Inflammatory macrophage treated with lipopolysaccharide for 4 hours (primary cell): ENCODE measurements at regions not wholly inside any gene's neighbourhood (a gene's known extent, or its start where the extent isn't known, plus 50 kb on each side); places are given as distances from the start of the nearest gene placed in this dataset.

Experiments
- DNase-seq: peaks from one replicate; pipeline ENCODE4 v3.0.0-alpha.2; 2020

GRCh38 chr2:15828576-15828975 lies 111.8 kb upstream of the MYCN start:
- DNase-seq, result no peak

GRCh38 chr2:15829091-15829801 lies 111.1 kb upstream of the MYCN start:
- no peak for DNase-seq

GRCh38 chr2:15829985-15830384 lies 110.4 kb upstream of the MYCN start:
- DNase-seq, result no peak

- DNase-seq, result no peak
Observed at GRCh38 chr2:15830937-15831549, 109.3 kb upstream of the MYCN start.

- DNase-seq, result no peak
Observed at GRCh38 chr2:15832030-15832709, 108.2 kb upstream of the MYCN start.

- no peak for DNase-seq
Observed at GRCh38 chr2:15832849-15833680, 107.3 kb upstream of the MYCN start.

- no peak for DNase-seq
Observed at GRCh38 chr2:15833731-15834130, 106.6 kb upstream of the MYCN start.

- DNase-seq, result no peak
Observed at GRCh38 chr2:15834381-15835031, 105.8 kb upstream of the MYCN start.

GRCh38 chr2:15835991-15836688 lies 104.2 kb upstream of the MYCN start:
- DNase-seq, result no peak

GRCh38 chr2:15836689-15837610 lies 103.4 kb upstream of the MYCN start:
- no peak for DNase-seq

- no peak for DNase-seq
Observed at GRCh38 chr2:15838481-15839090, 101.8 kb upstream of the MYCN start.

GRCh38 chr2:15839426-15840124 lies 100.8 kb upstream of the MYCN start:
- DNase-seq, result no peak

- DNase-seq, result no peak
Observed at GRCh38 chr2:15840148-15840547, 100.2 kb upstream of the MYCN start.

- no peak for DNase-seq
Observed at GRCh38 chr2:15840969-15841368, 99.4 kb upstream of the MYCN start.

GRCh38 chr2:15841776-15842560 lies 98.4 kb upstream of the MYCN start:
- DNase-seq, result no peak

GRCh38 chr2:15842758-15843666 lies 97.3 kb upstream of the MYCN start:
- DNase-seq, result no peak

GRCh38 chr2:15844211-15844801 lies 96.0 kb upstream of the MYCN start:
- no peak for DNase-seq

- DNase-seq, result no peak
Observed at GRCh38 chr2:15845294-15845693, 95.1 kb upstream of the MYCN start.
